H9 (cell line): ENCODE measurements at regions not wholly inside any gene's neighbourhood (a gene's known extent, or its start where the extent isn't known, plus 50 kb on each side); places are given as distances from the start of the nearest gene placed in this dataset.

Experiments used
- DNase-seq: peaks from one replicate; pipeline ENCODE4 v3.0.0-alpha.2; 2017
- H2AFZ ChIP-seq: one replicate; pipeline ENCODE4 v1.6.1; 2013; ENCODE audit warnings: mild to moderate bottlenecking, low read length, control low read depth, moderate library complexity
- H2AK5ac ChIP-seq: 2 replicates; pipeline ENCODE4 v1.6.1; 2013; ENCODE audit warnings: low read length, control low read depth, mixed read lengths; ENCODE audit not compliant: insufficient read length
- H2BK120ac ChIP-seq: one replicate; pipeline ENCODE4 v1.6.1; 2013; ENCODE audit warnings: low read depth, mild to moderate bottlenecking, low read length, control low read depth, inconsistent platforms; ENCODE audit not compliant: poor library complexity, severe bottlenecking
- H2BK12ac ChIP-seq: 2 replicates; pipeline ENCODE4 v1.6.1; 2013; ENCODE audit warnings: low read length, control low read depth, mixed read lengths, low read depth; ENCODE audit not compliant: insufficient read length
- H2BK15ac ChIP-seq: 2 replicates; pipeline ENCODE4 v1.6.1; 2013; ENCODE audit warnings: low read depth, low read length, control low read depth
- H2BK20ac ChIP-seq: one replicate; pipeline ENCODE4 v1.6.1; 2013; ENCODE audit warnings: low read depth, mild to moderate bottlenecking, low read length, control low read depth, inconsistent platforms; ENCODE audit not compliant: poor library complexity, severe bottlenecking
- H2BK5ac ChIP-seq: 2 replicates; pipeline ENCODE4 v1.6.1; 2013; ENCODE audit warnings: low read length, control low read depth, mixed read lengths; ENCODE audit not compliant: insufficient read length
- H3K14ac ChIP-seq: 2 replicates; pipeline ENCODE4 v1.6.1; 2013; ENCODE audit warnings: low read length, control low read depth; ENCODE audit not compliant: insufficient read depth
- H3K18ac ChIP-seq: 2 replicates; pipeline ENCODE4 v1.6.1; 2013; ENCODE audit warnings: low read depth, mild to moderate bottlenecking, mixed read lengths, low read length, control low read depth; ENCODE audit not compliant: insufficient read length
- H3K23ac ChIP-seq: 2 replicates; pipeline ENCODE4 v1.6.1; 2013; ENCODE audit warnings: low read length, control low read depth, mixed read lengths, low read depth; ENCODE audit not compliant: insufficient read length
- H3K23me2 ChIP-seq: 2 replicates; pipeline ENCODE4 v1.6.1; 2013; ENCODE audit warnings: low read depth, mild to moderate bottlenecking, mixed read lengths, low read length, control low read depth; ENCODE audit not compliant: insufficient read length, poor library complexity, severe bottlenecking
- H3K27ac ChIP-seq: 2 replicates; pipeline ENCODE4 v1.5.1; 2013; ENCODE audit warnings: low read length, control low read depth, mixed read lengths, low read depth; ENCODE audit not compliant: insufficient read length
- H3K27me3 ChIP-seq: 2 replicates; pipeline ENCODE4 v1.6.1; 2013; ENCODE audit warnings: low read length, control low read depth, inconsistent platforms; ENCODE audit not compliant: insufficient read depth
- H3K4ac ChIP-seq: 2 replicates; pipeline ENCODE4 v1.6.1; 2013; ENCODE audit warnings: low read depth, mild to moderate bottlenecking, control low read depth, inconsistent platforms, low read length, moderate library complexity
- H3K4me1 ChIP-seq: 2 replicates; pipeline ENCODE4 v1.6.1; 2013; ENCODE audit warnings: low read length, control low read depth, inconsistent platforms; ENCODE audit not compliant: insufficient read depth
- H3K4me2 ChIP-seq: 2 replicates; pipeline ENCODE4 v1.6.1; 2013; ENCODE audit warnings: low read length, control low read depth, mixed read lengths; ENCODE audit not compliant: insufficient read length, insufficient read depth
- H3K56ac ChIP-seq: 2 replicates; pipeline ENCODE4 v1.6.1; 2013; ENCODE audit warnings: low read depth, mild to moderate bottlenecking, mixed read lengths, low read length, control low read depth; ENCODE audit not compliant: insufficient read length
- H3K79me1 ChIP-seq: 2 replicates; pipeline ENCODE4 v1.6.1; 2013; ENCODE audit warnings: low read depth, mild to moderate bottlenecking, moderate library complexity, low read length, control low read depth, inconsistent platforms; ENCODE audit not compliant: insufficient read depth, poor library complexity, severe bottlenecking
- H3K79me2 ChIP-seq: 2 replicates; pipeline ENCODE4 v1.6.1; 2013; ENCODE audit warnings: low read length, control low read depth, inconsistent platforms; ENCODE audit not compliant: insufficient read depth
- H3K9ac ChIP-seq: 2 replicates; pipeline ENCODE4 v1.6.1; 2013; ENCODE audit warnings: low read length, control low read depth, mixed read lengths; ENCODE audit not compliant: insufficient read length; ENCODE audit errors: extremely low read depth
- H3K9me3 ChIP-seq: one replicate; pipeline ENCODE4 v1.6.1; 2013; ENCODE audit warnings: low read depth, low read length, inconsistent platforms; ENCODE audit not compliant: control insufficient read depth
- H3T11ph ChIP-seq: one replicate; pipeline ENCODE4 v1.6.1; 2013; ENCODE audit warnings: mild to moderate bottlenecking, low read length, control low read depth, inconsistent platforms
- H4K20me1 ChIP-seq: one replicate; pipeline ENCODE4 v1.6.1; 2013; ENCODE audit not compliant: control insufficient read depth, insufficient read length, insufficient read depth
- H4K5ac ChIP-seq: 2 replicates; pipeline ENCODE4 v1.6.1; 2013; ENCODE audit warnings: low read depth, mild to moderate bottlenecking, mixed read lengths, low read length, control low read depth; ENCODE audit not compliant: insufficient read length
- H4K8ac ChIP-seq: replicated peaks from 2 replicates; pipeline ENCODE4 v1.6.1; 2013; ENCODE audit warnings: low read length, control low read depth, mixed read lengths, low read depth; ENCODE audit not compliant: insufficient read length
- H4K91ac ChIP-seq: 2 replicates; pipeline ENCODE4 v1.6.1; 2013; ENCODE audit warnings: low read depth, mild to moderate bottlenecking, moderate library complexity, mixed read lengths, low read length, control low read depth; ENCODE audit not compliant: insufficient read length
- H3K27ac Mint-ChIP-seq, 3 experiments: 2 replicates in 2 of 3; 3 replicates in 1 of 3; pipeline ENCODE4 v1.8.0; 2020 to 2021; ENCODE audit warnings: mixed read lengths in 3 of 3, mild to moderate bottlenecking in 1 of 3, moderate library complexity in 1 of 3
- H3K27me3 Mint-ChIP-seq: 2 replicates; pipeline ENCODE4 v1.8.0; 2021; ENCODE audit warnings: low read depth, mild to moderate bottlenecking, moderate library complexity, mixed read lengths
- H3K36me3 Mint-ChIP-seq, 3 experiments: 2 replicates in 2 of 3; 3 replicates in 1 of 3; pipeline ENCODE4 v1.8.0; 2020 to 2021; ENCODE audit warnings: low read depth in 3 of 3, mixed read lengths in 3 of 3; ENCODE audit not compliant: insufficient read depth in 1 of 3
- H3K4me1 Mint-ChIP-seq, 2 experiments: 2 replicates each; pipeline ENCODE4 v1.8.0; 2020; ENCODE audit warnings: mixed read lengths in 2 of 2
- H3K4me3 Mint-ChIP-seq, 2 experiments: 2 replicates in 1 of 2; 3 replicates in 1 of 2; pipeline ENCODE4 v1.8.0; 2020 to 2021; ENCODE audit warnings: mild to moderate bottlenecking in 2 of 2, mixed read lengths in 2 of 2, moderate library complexity in 1 of 2
- H3K9me3 Mint-ChIP-seq, 2 experiments: 2 replicates in 1 of 2; 3 replicates in 1 of 2; pipeline ENCODE4 v1.8.0; 2020; ENCODE audit warnings: mild to moderate bottlenecking in 2 of 2, mixed read lengths in 2 of 2, moderate library complexity in 1 of 2
- WGBS: extraction: QIAGEN DNeasy Blood & Tissue Kit; methylation state at CpG from one replicate; pipeline ENCODE4 v1.1.7; 2013; ENCODE audit warnings: missing lambda C conversion rate, low lambda C conversion rate, mixed read lengths; ENCODE audit not compliant: insufficient read length; ENCODE audit errors: extremely low coverage; 5-methylcytosine and 5-hydroxymethylcytosine counted together
- TF ChIP-seq, protein P1 (sequence below): fragments of 200-600 bp; sonication (generic); conservative IDR thresholded peaks from 3 replicates; pipeline ENCODE4 v1.8.0; 2021; ENCODE audit warnings: antibody characterized with exemption, mild to moderate bottlenecking

GRCh38 chr1:223482766-223483165, 89.6 kb downstream of the CCDC185 start:
- Histone ChIP-seq H2AFZ (no peak overlapping the region), H3K79me1 (no peaks in the 10 kb centered on the region), H3K9ac (no peak overlapping the region), H2AK5ac (no peak overlapping the region), H3K23ac (no peak overlapping the region), H3K4me2 (no peak overlapping the region), H3K79me2 (no peaks in the 10 kb centered on the region), H3K27me3 (no peaks in the 10 kb centered on the region), H4K91ac (no peak overlapping the region), H3K18ac (no peak overlapping the region), H2BK20ac (no peak overlapping the region), H2BK5ac (no peak overlapping the region), H2BK12ac (no peak overlapping the region), H4K8ac (no peak overlapping the region), H3K27ac (no peak overlapping the region), H3K4me1 (peaks cover 9% of the 10 kb centered on the region), H2BK120ac (no peak overlapping the region), H3T11ph (no peak overlapping the region), H4K5ac (no peak overlapping the region), H3K4ac (no peak overlapping the region), H3K23me2 (no peaks in the 10 kb centered on the region), H3K14ac (no peak overlapping the region), H3K9me3 (no peaks in the 10 kb centered on the region), H4K20me1 (peaks cover 2% of the 10 kb centered on the region), H3K56ac (no peak overlapping the region), H2BK15ac (no peak overlapping the region)
- TF ChIP-seq, protein P1, sequence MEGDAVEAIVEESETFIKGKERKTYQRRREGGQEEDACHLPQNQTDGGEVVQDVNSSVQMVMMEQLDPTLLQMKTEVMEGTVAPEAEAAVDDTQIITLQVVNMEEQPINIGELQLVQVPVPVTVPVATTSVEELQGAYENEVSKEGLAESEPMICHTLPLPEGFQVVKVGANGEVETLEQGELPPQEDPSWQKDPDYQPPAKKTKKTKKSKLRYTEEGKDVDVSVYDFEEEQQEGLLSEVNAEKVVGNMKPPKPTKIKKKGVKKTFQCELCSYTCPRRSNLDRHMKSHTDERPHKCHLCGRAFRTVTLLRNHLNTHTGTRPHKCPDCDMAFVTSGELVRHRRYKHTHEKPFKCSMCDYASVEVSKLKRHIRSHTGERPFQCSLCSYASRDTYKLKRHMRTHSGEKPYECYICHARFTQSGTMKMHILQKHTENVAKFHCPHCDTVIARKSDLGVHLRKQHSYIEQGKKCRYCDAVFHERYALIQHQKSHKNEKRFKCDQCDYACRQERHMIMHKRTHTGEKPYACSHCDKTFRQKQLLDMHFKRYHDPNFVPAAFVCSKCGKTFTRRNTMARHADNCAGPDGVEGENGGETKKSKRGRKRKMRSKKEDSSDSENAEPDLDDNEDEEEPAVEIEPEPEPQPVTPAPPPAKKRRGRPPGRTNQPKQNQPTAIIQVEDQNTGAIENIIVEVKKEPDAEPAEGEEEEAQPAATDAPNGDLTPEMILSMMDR: no peak
- peaks cover 33% of the 10 kb centered on the region in 2 experiments for H3K4me1 Mint-ChIP-seq
- H3K27me3 Mint-ChIP-seq: peaks cover 22% of the 10 kb centered on the region
- no peak for DNase-seq
- H3K4me3 Mint-ChIP-seq: no peak overlapping the region
- no peaks in the 10 kb centered on the region; a peak in 1 of 7 replicates for H3K36me3 Mint-ChIP-seq
- H3K27ac Mint-ChIP-seq: 0 out of 7 replicates have a peak overlapping the region, but pooled peaks of 1 of the 3 experiments have one; percentile 32
- no CpG with 5 or more reads among the region's 5 CpGs for WGBS
- H3K9me3 Mint-ChIP-seq: no peaks in the 10 kb centered on the region
